HG03025 (cell line): ENCODE measurements at regions not wholly inside any gene's neighbourhood (a gene's known extent, or its start where the extent isn't known, plus 50 kb on each side); places are given as distances from the start of the nearest gene placed in this dataset.
"Not testable (repeated sequence)": the region's sequence is repeated elsewhere in the genome, so short reads cannot be mapped to it uniquely, and the experiment has no call there.

Experiments used
- ATAC-seq: cut with Tn5 transposase; IDR thresholded peaks from one replicate; pipeline ENCODE4 v1.9.1; 2021; ENCODE audit warnings: mild to moderate bottlenecking, moderate library complexity; ENCODE audit not compliant: unreplicated experiment, low FRiP score

DNA sequence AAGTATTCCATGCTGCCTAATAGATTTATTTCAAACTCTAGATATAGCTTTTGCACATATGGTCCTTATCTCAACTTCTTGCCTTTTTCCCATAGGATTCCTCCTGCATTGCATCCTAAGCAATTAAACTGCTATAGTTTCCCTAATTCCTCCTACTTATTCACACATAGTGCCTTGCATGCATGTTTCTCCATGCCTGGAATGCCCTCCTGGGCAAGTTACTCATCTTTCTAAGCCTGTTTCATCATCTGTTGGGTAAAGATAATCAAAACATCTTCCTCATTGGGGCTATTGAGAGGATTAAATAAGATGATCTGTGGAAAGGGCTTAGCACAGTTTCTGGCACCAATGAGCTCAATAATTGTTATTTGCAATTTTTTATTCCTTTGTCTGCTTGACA is 726.5 kb downstream of the SLC4A3 start:
- no peak for ATAC-seq

- ATAC-seq, result no peak
Observed at GRCh38 chr2:220356076-220356475, 728.6 kb downstream of the SLC4A3 start.

DNA sequence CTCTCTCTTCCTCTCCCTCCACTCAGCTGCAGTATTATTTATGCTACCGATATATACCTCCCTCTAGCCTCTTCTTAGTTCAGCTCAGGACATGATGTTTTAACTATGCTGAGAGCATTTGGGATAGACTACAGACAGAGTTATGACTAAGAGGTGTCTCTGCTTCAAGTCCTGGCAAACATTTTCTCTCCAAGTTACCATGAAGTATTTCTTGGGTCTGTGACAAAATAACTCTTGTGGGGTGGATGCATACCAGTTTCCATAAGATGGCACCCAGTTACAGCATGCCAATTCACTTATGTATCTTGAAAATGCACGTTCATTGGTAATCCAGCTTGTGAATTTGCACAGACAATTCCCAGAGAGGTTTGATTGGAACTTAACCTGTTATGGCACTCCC is 737.6 kb downstream of the SLC4A3 start:
- no peak for ATAC-seq

DNA sequence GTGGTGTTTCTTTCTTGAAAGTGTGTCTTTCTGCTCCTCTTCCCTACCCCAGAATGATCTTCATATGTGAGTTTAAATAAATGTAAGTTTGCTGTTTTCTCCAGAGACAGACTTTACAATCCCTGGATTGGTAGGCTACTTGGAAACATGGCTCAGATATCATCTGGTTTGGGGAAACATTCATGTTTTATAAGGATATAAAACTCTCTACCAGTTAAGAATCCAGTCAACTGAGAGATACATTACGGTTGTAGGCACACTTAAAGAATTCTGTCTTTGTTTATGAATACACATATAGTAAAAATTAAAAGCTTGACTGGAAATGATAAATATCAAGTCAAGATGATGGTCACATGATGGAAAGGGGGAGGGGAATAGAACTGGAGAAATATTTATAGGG is 739.3 kb downstream of the SLC4A3 start:
- no peak for ATAC-seq

GRCh38 chr2:220370764-220371163 is 743.3 kb downstream of the SLC4A3 start:
- no peak for ATAC-seq

GRCh38 chr2:220371211-220371610 is 743.8 kb downstream of the SLC4A3 start:
- ATAC-seq, result no peak

- no peak for ATAC-seq
Observed at GRCh38 chr2:220373878-220374277, 746.4 kb downstream of the SLC4A3 start.

DNA sequence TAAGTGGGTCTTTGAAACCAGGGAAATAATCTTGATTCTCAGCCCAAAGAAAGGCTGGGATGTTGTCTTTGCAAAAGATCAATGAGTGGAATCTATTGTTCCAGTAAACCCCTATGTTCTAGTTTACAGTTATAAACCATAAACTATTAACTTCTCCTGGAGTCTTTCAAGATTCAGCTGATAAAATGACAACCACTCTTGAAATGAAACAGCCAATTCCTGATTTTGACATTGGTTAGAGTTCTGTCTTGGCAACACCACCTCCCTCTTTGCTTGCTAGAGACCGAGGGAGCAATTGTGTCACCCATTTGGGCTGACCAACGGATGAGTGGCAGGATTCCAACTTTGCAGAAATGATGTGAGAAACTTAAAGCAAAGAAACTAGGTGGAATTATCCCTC is 746.9 kb downstream of the SLC4A3 start:
- no peak for ATAC-seq

DNA sequence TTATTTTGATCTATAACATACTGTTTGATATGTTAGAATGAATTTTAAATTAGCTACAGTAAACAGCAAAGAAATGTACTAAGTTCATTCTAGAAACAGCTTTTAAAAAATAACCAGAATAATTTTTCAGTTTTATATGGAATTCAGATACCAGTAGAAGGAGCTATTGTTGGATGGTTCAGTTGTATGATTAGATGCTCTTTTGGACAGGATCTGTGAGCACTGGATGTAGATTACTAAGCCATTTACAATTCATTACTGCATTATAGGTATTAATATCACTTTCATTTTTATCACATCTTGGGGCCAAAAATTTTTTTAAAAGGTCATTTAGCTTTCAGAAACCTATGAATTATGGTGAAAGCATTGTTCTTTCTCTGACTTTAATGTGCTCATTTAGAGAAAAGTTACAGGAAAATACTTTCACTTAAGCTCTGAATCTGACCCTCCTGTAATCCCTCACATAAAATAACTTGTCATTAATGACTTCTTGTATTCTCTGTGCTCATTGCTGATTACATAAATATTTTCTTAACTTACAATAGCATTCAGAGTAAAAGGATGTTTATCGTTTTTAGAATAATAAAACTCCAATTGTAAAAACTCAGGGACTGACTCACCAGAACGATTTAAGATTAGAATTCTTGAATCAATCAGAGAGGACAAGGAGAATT is 750.2 kb downstream of the SLC4A3 start:
- ATAC-seq, result no peak

- not testable (repeated sequence) for ATAC-seq
Observed at GRCh38 chr2:220387758-220388157, 760.3 kb downstream of the SLC4A3 start.

DNA sequence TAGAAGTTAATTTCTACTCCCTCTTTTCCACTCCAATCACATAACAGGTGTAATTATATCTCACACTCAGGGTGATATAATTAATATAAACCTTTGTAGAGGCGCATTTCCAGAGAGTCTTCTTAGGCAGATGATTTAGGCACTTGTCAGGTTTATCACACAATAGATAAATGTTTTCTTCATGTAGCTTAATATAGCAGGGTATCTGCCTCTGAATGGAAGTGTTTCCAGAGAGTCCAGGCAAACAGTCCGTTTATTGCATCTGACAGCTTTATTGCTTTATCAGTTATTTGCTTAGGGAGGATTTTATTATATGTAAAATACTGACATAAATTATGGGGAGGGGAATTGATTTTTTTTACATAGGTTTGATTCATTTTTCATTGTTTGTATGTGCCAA is 766.3 kb downstream of the SLC4A3 start:
- no peak for ATAC-seq

DNA sequence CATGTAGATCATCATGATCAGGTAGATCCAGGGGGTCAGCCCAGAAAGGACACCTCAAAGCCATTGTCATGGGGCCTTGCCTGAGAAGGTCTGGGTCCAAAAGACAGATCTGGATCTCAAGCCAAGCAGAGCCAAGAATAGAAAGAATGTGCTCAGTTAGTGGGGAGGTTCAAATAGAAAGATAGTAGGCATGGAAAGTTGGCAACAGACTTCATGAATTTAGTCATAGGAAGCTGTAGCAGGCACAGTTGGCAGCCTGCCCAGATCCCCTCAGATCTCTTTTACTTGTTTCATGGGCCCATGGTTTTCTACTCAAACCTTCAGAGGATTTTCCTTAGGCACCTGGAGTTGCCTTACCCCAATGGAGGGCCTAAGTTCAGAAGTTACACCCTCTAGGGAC is 767.0 kb downstream of the SLC4A3 start:
- no peak for ATAC-seq

DNA sequence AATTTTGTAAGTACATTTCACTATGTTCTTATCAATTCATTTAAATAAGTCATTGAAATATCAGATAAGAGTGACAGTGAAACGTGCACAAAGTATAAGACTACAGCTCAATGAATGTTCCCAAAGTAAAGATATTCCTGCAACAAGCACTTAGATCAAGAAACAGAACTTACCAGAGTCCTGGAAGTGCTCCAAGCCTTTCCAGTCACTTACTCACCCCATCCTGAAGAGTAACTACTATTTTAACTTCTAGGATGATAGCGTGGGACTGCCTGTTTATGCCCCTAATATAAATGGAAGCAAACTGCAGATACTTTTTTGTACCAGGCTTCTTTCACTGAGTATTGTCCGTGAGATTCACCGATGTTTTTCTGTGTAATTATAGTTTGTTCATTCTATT is 768.9 kb downstream of the SLC4A3 start:
- no peak for ATAC-seq

- no peak for ATAC-seq
Observed at GRCh38 chr2:220410296-220410695, 782.9 kb downstream of the SLC4A3 start.

GRCh38 chr2:220417503-220417902 is 790.1 kb downstream of the SLC4A3 start:
- ATAC-seq, result no peak

DNA sequence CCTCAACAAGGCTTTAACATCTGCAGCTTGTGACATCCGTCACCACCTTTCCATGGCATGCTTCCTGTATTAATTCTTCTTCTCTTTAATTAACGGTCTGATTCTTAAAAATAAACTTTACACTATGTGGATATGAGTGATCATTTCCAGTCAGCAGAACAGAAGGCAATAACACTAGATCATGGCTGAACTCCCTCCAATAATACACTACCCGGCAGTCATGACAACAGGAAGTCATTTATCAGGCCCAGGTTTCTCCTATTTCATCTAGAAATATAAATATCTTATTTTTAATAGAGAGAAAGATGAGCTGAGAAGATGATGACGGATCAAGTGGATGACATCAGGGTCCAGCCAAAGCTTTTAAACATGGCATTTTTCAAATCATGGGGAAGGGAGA is 792.2 kb downstream of the SLC4A3 start:
- ATAC-seq, result no peak

DNA sequence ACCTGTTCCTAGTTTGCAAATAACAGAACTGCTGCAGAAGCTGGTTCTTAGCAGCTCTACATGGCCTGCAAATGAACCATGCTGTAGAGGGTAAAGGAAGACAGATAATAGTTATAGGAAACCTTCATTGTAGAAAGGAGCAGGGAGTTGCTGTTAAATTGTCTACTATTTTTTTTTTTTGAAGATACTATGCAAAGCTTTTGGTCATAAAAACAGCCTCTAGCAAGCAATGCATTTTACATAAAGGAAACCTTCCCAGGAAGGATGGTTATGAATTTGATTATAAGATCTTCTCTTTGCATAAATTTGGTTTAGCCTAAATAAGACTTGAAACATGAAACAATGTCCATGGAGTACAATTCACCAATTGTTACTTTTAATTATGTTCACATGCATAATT is 793.4 kb downstream of the SLC4A3 start:
- ATAC-seq, result no peak

DNA sequence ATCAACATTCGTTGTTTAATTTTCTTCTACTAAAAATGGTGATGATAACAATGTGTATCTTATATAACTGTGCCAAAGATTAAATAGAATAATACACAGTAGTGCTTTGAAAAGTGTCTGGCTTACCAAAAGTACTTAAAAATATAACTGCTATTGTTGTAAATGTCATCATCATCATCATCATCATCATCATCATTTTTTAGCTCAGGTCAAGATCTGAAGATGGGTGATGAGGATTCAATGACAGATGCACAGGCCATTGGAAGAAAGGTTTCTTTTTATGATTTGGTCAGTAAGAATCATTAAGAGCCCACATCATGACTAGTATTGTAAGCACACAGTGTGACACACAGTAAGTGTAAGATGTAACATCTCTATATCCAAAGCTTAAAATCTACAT is 795.2 kb downstream of the SLC4A3 start:
- no peak for ATAC-seq

GRCh38 chr2:220424561-220424960 is 797.1 kb downstream of the SLC4A3 start:
- ATAC-seq, result no peak

- peak; percentile 89 for ATAC-seq
Observed at GRCh38 chr2:220432645-220433044, 805.2 kb downstream of the SLC4A3 start.

DNA sequence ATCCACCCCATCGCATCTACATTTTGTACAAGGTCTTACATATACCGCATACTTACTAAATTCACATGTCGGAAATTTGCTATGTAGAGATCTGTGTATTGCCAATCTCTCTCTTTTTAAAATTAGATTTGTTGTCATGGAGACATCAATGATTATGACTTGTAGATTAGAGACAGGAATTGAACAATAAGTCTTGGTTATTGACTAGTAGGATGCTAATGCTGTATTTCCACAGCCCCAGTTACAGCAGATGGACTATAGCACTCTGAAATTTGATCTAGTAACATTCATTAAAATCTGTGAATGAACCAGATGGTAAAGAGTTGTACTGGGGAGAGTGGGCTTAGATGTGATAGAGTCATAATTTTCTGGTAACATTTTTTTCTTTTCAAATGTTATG is 805.7 kb downstream of the SLC4A3 start:
- ATAC-seq, result no peak

DNA sequence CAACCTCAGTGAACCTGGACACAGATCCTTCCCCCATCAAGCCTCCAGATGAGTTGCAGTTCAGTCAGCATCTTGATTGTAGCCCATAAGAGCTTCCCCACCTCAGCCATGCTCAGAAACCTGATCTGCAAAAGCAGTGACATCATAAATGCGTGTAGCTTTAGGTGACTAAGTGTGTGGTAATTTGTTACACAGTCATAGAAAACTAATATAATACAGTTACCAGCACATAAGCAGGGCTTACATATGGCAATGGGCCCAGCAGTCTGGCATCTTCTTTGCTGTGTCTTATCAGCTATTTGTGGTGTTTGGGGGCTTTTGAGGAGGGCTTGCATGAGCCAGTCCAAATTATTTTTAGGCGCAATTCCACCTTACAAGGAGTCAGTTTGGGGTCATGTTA is 807.0 kb downstream of the SLC4A3 start:
- no peak for ATAC-seq

- ATAC-seq, result no peak
Observed at GRCh38 chr2:220437938-220438337, 810.5 kb downstream of the SLC4A3 start.
